ENCODE measurements at regions not wholly inside any gene's neighbourhood (a gene's known extent, or its start where the extent isn't known, plus 50 kb on each side); places are given as distances from the start of the nearest gene placed in this dataset.

DNA sequence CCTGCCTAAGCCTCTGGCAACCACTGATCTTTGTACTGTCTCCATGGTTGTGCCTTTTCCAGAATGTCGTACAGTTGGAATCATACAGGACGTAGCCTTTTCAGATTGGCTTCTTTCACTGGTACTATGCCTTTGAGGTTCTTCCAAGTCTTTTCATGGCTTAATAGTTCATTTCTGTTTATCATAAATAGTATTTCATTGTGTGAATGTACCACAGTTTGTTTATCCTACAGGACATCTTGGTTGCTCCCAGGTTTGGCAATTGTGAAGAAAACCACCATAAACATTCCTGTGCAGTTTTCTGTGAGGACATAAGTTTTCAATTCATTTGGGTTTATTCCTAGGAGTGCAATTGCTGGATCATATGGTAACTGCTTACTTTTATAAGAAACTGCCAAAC is 190.6 kb upstream of the RAB4A start:
- intact Hi-C loops (cut with micrococcal nuclease) = no loop called here

DNA sequence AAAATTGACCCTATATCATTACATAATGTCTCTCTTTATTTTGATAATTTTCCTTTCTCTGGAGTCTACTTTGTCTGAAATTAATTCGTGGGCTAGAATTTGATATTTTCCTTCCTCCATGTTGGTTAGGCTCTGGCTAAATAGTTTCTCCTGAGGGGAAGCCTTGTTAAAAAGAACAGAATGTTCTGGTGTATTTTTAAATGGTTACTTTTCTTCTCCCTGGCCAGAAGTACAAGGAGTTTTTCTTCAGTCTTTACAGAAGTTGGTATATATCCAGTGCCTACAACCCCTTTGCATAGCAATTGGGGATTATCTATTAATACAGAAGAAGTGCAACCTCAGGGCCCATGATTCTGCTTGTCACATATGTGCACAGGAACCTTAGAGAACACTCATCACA is 185.6 kb upstream of the RAB4A start:
- intact Hi-C loops (cut with micrococcal nuclease) = no loop called here

DNA sequence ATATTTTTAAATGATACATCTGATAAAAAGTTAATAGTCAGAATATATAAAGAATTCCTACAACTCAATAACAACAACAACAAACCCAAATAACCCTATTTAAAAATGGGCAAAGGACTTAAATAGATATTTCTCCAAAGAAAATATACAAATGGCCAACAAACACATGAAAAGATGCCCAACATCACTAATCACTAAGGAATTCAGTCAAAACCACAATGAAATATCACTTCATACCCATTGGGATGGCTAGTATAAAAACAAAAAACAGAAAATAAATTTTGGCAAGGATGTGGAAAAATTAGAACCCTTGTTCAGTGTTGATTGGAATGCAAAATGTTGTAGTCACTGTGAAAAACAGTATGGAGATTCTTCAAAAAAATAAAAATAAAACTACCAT is 184.8 kb upstream of the RAB4A start:
- intact Hi-C loops (cut with micrococcal nuclease) = no loop called here

GRCh38 chr1:229086686-229087085 is 184.2 kb upstream of the RAB4A start:
- intact Hi-C loops (cut with micrococcal nuclease) = no loop called here

DNA sequence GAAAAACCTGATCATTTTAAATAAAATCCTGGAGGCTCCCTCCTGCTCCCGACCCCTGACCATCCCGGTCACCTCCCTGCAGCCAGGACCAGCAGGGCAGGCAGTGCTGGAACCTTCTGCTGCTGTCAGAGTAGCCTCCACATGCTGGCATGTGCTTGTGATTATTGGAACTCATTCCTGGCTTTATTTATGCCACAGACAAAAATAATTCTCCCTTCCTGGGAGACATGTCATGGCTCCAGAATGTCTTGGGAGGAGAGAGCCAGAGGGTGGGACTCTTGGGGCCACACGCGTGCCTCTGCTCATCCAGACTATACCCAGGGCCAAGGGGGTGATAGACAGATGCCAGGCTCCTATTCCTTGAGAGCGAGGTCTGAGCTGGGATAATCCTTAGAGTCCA is 183.6 kb upstream of the RAB4A start:
- intact Hi-C loops (cut with micrococcal nuclease) = no loop called here

DNA sequence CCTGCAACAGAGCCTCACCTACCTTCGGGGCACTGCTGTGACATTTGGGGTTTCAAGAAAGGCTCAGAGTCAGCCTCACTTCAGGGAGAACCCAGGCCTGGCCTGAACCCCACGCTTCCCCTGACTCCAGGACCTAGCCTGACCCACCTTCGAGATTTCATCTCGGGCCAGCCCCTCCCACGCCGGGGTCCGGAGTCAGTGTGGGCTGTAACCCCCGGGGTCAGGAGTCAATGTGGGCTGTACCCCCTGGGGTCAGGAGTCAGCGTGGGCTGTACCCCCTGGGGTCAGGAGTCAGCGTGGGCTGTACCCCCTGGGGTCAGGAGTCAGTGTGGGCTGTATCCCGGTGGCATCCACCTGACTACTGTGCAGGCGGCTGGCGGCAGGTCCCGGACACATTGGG is 183.0 kb upstream of the RAB4A start:
- intact Hi-C loops (cut with micrococcal nuclease) = no loop called here

GRCh38 chr1:229088711-229089110 is 182.2 kb upstream of the RAB4A start:
- intact Hi-C loops (cut with micrococcal nuclease) = no loop called here

DNA sequence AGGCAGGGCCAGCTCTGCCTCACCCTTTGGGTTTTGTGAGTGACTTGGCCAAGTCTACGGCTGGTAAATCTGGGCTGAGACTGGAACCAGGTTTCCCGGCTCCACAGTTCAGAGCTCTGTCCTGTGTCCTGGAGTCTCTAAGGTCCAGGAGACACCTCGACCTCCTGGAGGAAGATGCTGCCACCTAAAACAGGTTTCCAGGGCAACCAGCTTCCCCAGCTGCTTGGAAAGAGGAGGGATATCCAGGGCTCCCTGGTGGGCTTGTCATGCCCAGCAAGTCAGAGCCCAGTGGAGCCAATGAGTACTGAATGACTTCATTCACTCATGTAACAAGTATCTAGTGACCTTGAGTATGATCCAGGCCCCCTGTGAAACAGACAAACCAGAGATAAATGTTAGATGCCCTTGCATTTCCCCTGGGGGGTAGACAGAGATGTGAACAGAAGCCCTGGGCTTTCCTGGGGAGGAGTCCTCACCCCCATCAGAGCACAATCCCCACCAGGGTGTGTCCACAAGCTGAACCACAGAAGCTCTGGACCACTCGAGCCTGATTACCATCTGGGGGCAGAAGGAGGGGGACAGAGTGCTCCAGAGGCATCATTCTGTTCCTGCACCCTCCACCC is 181.2 kb upstream of the RAB4A start:
- intact Hi-C loops (cut with micrococcal nuclease) = no loop called here

- intact Hi-C loops (cut with micrococcal nuclease) = no loop called here
Observed at GRCh38 chr1:229091721-229092136, 179.2 kb upstream of the RAB4A start.

DNA sequence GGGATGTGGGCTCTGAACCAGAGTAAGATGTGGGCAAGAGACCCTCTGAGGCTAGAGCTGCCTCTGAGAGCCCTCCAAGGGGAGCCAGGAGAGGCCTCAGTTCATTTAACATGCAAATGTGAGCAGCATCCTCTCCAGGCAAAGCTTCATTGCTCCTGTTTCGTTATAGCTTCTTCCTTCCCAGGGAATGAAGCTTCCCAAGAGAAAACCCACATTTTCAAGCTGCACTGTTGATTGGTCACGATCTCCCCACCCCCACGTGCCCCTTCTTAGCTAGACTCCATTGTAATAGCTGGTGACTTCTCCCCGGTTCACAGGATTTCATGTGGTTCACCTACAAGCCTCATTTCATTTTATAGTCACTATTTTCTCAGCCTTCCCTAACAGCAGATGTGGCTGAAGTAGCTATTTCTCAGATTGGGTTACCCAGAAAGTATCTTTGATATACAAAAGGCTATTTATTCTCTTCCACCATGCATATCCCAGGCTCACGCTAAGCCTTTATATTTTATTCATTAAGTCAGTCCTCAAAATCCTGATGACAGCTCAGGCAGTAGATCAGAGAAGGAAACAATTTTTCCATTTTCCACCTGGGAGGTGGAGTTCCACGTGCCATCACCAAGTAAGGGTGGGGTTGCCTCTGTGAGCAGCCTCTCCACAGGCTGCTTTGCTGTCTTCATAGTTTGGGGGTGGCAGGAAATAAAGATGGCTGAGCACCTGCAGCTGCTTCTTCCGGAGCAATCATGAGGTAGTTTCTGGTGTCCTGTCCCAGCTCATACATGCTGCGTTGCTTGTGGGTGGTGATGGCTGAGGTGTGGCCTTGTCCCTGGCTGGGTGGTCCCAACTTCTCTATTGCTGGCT is 178.3 kb upstream of the RAB4A start:
- intact Hi-C loops (cut with micrococcal nuclease) = no loop called here

GRCh38 chr1:229093238-229093540 is 177.7 kb upstream of the RAB4A start:
- intact Hi-C loops (cut with micrococcal nuclease) = no loop called here

- intact Hi-C loops (cut with micrococcal nuclease) = no loop called here
Observed at GRCh38 chr1:229093609-229094336, 177.1 kb upstream of the RAB4A start.

- intact Hi-C loops (cut with micrococcal nuclease) = no loop called here
Observed at GRCh38 chr1:229094476-229095311, 176.2 kb upstream of the RAB4A start.

- intact Hi-C loops (cut with micrococcal nuclease) = no loop called here
Observed at GRCh38 chr1:229095325-229095724, 175.6 kb upstream of the RAB4A start.

GRCh38 chr1:229097356-229097755 is 173.6 kb upstream of the RAB4A start:
- intact Hi-C loops (cut with micrococcal nuclease) = no loop called here

GRCh38 chr1:229098361-229098760 is 172.6 kb upstream of the RAB4A start:
- intact Hi-C loops (cut with micrococcal nuclease) = no loop called here

GRCh38 chr1:229098903-229099578 is 171.9 kb upstream of the RAB4A start:
- intact Hi-C loops (cut with micrococcal nuclease) = no loop called here

GRCh38 chr1:229101011-229101871 is 169.7 kb upstream of the RAB4A start:
- intact Hi-C loops (cut with micrococcal nuclease) = no loop called here

- intact Hi-C loops (cut with micrococcal nuclease) = no loop called here
Observed at GRCh38 chr1:229102741-229103391, 168.0 kb upstream of the RAB4A start.

DNA sequence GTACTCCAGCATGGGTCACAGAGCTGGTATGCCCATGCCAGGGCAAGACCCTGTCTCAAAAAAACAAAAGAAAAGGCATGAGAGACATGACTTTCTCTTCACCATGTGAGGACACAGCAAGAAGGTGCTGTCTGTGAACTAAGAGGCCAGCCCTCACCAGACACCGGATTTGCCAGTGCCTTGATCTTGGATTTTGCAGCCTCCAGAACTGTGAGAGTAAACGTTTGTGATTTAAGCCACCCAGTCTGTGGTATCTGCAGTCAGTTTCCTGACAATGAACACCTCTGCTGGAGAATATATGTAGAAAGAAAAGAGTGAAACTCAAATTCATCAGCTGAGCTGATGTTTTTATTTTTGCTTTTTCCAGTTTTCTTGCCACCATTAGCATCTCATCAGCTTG is 166.3 kb upstream of the RAB4A start:
- intact Hi-C loops (cut with micrococcal nuclease) = no loop called here
